ENCODE measurements at regions not wholly inside any gene's neighbourhood (a gene's known extent, or its start where the extent isn't known, plus 50 kb on each side); places are given as distances from the start of the nearest gene placed in this dataset.
"Not testable (repeated sequence)": the region's sequence is repeated elsewhere in the genome, so short reads cannot be mapped to it uniquely, and the experiment has no call there.

DNA sequence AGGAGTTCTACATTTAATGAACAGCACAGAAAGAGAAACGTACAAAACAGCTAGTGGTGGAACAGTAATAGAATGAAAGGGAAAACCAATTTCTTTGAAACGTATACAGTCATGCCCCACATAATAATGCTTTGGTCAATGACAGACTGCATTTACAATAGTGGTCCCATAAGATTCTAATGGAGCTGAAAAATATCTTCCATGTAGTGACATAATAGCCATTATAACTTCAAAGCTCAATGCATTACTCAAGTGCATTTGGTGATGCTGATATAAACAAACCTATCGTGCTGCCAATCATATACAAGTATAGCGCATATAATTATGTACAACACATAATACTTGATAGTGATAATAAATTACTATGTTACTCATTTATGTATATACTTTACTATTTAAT, 1008.9 kb upstream of the FOXG1 start:
- TF ChIP-seq POLR2A (IDR thresholded peaks at IDR 0.05; ENCODE audit: low read length); GATA1 (IDR thresholded peaks at IDR 0.05; ENCODE audit: low read depth, low read length): not testable (repeated sequence)
